Left ventricle myocardium superior (tissue), 1 donor: ENCODE measurements at regions not wholly inside any gene's neighbourhood (a gene's known extent, or its start where the extent isn't known, plus 50 kb on each side); places are given as distances from the start of the nearest gene placed in this dataset.

Experiments
- ATAC-seq: fragments of 200-7000 bp; cut with Tn5 transposase; one replicate; pipeline ENCODE4 v1.9.1; 2020; ENCODE audit warnings: mild to moderate bottlenecking, moderate library complexity
- DNase-seq: peaks from one replicate; pipeline ENCODE4 v3.0.0-alpha.2; 2020
- intact Hi-C: fragments of 100-400 bp; cut with micrococcal nuclease; formaldehyde crosslinking; loops from one replicate; pipeline ENCODE4 v1.11.0; 2022
- donor health status: DM: no; HTN: yes; CAD: no; lungs with severe emphysema.

DNA sequence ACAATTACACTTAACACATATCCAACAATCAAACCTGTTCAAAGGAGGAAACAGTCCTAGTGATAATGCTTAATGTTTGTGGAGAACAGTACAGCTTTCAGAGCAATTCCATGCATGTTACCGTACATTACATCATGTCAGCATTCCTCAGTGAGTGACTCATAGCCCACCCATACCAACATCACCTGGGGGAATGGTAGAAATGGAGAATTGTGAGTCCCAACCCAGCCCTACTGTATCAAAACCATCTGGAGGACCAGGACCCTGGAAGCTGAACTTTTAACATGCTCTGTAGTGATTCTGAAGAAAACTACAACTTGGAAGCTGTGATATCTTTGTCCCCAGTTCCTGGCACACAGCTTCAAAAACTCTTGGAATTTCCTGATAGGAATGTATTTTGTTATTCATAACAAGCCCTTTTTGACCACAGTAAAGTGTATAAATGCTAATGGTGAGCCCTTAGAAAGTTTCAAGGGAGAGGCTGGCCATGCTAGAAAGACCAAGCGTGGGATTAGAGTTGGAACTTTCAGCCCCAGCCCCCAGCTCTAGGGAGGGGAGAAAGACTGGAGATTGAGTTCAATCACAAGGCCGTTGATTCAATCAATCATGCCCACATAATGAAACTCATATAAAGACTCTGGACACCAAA is 301.1 kb downstream of the BUD13 start:
- DNase-seq = no peak
- no peak for ATAC-seq
- intact Hi-C loops = no loop called here

DNA sequence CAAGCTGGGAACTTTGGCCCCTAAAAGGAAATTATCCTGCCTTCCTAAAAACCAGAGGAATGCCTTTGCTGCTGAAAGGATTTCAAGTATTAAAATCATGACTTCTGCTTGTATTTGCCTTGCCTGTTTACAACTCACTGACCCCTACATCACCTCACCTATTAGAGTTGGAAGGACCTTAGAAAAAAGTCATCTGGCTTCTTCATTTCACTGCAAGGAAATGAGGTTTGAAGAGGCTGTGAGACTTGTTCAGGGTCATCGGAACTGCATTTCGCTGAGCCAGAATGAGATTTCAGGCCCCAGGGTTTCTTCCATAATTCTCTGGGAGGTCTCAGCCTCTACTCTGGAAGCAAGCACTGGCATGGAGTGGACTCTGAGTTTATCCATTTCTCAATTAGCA is 304.1 kb downstream of the BUD13 start:
- intact Hi-C loops = no loop called here

DNA sequence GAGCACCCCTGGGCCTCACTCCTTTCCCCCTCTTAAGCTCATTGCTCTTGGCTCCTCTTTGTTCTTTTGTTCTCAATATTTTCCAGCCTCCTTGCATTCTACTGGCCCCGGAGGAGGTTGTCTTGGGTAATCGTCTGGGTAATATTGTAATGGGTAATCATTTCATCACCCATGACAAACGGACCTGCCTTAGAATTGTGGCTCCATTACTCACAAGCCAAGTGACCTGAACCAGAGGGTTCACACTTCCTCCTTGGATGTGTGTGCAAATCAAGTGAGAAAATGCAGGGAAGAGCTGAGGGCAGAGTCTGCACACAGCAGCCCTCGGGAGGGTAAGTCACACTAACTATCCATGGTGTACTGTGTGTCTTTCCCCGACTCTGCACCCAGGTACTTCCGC is 305.0 kb downstream of the BUD13 start:
- no peak for DNase-seq
- intact Hi-C loops = no loop called here
- ATAC-seq = no peak

More for the DNA sequence above, 304.1 kb downstream of the BUD13 start:
- DNase-seq (no peak), ATAC-seq (no peak)

DNA sequence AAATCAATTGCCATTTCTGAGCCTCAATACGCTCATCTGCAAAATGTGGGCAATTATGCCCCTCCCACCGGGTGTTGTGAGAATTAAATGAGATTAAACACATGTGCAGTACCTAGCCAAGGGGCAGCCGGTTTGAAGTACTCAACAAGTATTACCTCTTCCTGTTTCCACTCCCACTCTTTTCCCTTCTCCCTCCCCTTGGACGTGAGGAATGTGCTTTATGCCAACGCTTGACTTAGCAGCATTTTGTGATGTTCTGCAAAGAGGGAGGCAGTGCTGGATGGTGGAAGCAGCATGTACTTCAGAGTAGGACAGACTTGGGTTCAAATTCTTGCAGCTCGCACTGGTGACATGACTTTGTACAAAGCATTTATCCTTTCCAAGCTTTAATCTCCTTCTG is 306.0 kb downstream of the BUD13 start:
- DNase-seq = no peak
- intact Hi-C loops = no loop called here
- no peak for ATAC-seq

DNA sequence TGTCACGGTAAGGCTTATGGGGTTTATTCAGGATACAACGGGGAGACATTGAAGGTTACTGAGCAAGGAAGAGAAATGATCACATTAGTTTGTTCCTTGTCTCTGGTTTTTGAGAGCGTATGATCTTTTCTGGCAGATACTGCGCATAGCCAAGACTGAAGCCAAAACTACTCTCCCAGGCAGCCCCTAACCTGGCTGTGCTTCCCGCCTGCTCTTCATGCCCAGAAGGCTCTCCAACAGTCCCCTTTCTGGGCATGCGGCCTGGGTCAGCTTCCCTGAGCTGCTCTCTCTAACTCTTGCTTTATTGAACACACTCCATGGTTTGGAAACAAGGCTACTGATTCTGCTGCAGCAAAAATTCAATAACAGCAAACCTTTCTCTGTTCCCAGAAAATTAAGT is 306.6 kb downstream of the BUD13 start:
- intact Hi-C loops = no loop called here
- no peak for DNase-seq
- no peak for ATAC-seq

DNA sequence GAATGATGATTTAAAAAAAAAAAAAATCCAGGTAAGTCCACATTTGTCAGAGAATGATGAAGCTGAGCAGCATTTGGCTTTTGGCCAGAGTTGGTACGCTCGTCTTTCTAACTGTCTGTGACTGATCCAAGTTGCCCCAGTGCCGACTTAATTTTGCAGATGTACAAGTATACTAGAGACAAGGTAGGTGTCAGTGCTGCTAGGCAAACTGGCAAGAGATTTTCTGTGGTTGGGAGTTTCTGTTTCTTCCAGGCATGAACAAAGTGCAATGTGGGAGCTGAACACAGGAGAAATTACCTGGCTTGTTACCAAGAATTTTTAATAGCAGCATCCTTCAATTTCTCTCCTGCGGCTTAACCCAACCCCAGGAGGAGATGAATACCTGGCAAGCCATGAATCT is 307.7 kb downstream of the BUD13 start:
- intact Hi-C loops = no loop called here
- ATAC-seq = no peak
- no peak for DNase-seq

DNA sequence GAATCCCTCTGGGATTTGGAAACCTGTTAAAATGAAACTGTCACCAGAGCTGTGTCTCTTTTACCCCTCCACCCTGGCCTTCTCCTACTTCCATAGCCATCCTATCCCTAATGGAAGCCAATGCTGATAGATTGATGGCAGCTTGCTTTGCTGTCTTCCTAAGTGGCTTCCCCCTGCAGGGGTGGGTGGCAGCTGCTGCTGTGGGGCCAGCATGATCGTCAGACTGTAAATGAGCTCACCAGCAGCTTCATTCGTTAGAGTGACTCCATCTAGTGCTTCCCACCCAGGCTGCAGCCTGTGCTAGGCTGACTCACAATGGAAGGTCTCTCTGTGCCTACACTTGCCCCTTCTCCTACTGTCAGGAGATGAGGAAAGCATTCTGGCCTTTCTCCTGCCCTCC is 311.0 kb downstream of the BUD13 start:
- ATAC-seq (no peak), DNase-seq (no peak)
- intact Hi-C loops = no loop called here

DNA sequence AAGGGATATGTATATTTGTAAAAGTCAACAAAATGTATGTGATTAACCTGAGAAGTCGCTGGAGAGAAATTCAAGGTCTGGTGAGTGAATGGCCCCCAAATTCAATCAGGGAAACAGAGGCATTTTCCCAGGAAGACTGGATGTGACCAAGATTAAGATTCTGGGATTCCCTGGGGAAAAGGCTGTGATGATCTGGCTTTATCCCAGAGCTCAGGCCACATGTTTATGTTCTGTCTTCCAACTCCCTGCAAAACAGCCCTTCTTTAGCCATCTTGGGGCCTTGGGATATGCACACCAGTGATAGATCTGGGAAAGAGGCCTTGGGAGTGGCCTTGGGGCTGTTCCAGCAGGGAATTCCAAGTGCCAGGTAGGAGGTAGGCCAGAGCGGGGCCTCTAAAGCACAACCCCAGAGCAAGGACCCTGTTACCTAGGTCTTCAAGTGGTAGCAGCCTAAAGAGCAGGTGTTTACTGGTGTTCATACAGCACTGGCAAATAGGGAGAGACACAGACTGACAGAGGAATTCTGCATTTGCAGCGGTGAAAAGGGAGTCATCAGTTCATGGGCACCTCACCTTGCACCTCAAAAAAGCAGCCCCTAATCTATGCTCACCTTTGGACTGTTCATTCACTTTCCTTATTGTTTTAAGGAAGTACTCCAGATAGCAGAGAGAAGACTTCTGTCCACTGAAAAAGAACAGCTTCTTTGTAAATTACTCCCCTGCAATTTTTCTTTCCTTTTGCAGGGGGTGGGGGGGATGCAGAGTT is 312.4 kb downstream of the BUD13 start:
- no peak for ATAC-seq
- no peak for DNase-seq
- intact Hi-C loops = no loop called here

DNA sequence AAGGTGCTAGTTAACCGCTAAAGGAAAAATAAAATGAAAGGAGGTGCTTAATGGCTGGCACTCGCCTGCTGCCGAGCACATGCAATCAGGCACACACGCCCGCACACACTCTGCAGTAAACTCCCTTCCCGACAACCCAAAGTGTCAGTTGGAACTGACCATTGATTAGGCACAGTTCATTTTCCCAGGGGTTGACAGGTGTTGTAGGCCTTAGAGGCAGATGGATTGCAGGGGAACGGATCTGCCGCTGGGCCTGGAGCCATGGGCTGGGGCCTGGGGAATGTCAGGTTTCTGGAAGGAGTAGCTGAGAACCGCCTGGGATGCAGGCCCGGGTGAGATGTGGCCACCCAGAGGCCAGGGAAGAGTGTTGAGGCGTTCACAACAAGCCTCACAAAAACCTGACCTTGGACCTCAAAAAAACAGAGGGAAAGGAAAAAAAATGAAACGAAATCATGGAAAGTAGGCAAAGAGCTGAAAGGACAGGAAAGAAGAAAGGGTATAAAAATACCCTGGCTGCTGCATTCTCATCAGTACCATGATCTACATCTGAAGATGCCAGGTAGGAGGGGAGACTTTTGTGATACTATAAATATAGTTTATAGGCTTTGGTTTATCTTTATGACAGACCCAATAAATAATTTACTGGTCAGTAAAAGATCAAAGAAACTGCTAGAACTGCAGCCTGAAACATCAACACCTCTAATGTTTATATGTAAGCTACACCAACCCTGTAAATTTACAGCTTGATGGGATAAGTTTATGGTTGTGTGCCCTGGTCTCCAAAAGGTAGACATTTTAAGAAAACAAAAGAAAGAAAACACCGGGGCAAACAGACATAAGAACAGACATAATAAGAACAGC is 313.4 kb downstream of the BUD13 start:
- ATAC-seq = peak; percentile 19
- intact Hi-C loops = no loop called here
- DNase-seq = no peak

DNA sequence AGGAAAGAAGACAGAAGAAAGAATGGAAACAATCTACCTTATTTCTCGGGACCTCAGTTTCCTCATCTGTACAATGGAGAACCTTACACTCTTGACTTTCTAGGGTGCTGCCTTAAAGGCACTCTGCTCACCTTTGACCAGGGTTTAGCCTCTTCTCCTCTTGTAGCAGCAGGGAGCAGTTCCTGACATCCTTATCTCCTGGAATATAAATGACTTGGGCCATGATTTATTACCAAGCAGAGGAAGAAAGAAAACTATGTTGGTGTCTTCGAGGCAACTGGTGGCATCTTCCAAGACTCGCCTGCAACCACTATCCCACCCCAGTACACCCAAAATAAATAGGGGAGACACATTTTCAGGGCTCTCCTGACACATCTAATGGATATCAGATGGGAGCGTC is 314.2 kb downstream of the BUD13 start:
- intact Hi-C loops = no loop called here
- ATAC-seq = no peak

DNA sequence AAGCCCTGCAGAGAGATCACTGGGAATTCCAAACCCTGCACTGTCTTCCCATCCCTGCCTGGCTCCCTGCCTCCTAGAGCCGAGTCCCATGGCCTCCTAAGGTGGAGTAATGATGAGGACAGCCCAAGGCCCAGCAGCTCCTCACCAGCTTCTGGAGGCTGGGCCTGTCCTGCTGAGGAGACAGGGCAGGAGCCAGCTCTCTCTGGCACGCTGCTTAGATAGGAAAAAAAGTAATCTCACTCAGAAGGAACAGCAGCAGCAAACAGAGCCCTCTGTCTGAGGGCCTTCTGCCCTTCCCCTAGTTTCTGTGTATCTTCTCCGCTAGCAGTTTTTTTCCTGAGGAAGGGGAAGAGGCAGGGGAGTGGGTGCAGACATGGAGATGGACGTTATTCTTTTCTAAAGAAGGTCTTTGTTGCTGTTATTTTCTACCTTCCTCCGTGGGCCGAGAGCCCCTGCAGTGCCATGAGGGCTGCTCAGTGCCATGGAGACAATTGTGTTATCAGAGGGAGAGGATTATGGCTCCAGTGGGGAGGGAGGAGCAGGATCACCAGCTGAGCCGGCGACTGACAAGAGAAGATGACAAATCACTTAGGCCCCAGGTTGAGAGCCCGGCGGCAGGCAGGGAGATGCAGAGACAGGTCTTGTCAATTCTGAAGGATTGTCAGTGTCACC is 315.3 kb downstream of the BUD13 start:
- intact Hi-C loops = no loop called here
- DNase-seq = no peak
- ATAC-seq = no peak

More for the DNA sequence above, 314.2 kb downstream of the BUD13 start:
- DNase-seq = no peak

DNA sequence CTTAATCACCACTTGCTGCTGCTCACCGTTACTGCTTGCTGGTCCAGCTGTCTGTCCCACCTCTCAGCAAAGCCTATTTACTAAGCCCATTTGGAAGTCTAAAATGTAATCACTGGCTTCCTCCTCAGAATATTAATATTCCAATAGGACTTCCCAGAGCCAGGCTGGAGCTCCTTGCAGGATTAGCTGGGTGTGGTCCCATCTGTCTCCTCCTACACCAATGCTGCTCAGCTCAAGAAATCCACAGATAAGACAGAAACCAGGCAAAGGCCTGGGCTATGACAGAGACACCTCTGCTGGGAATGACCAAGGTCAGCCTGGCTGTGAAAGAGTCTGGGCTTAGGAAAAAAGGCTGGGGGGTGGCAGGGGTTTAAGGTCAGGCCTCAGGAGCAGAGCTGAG is 317.8 kb downstream of the BUD13 start:
- intact Hi-C loops = no loop called here
- DNase-seq = no peak
- ATAC-seq = no peak

DNA sequence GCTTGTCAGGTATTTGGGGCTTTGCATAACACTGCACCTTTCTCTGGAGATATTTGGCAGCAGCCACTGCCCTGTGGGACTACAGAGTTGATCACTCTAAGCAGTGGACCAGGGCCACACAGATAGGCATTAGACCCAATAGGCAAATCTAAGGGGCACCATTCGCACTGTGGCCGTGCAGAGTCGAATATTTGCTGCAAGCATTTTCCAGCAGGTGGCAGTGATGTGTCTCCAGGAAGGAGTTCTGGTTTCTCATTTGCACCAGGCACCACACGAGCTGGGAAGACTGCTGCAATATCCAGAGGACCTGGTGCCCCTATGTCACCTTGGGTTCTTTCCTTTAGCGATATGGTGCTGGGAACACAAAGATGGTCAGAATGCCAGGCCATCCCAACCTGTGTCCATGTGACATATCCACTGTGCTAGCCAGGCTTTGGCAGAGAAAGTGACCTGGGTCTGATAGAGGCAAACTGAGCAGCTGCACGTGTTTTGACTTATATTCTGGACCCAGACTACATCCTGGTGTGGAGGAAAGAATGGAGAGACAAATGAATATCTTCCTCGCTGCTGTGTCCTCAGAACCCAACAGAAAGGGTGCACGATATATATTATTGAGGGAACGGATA is 318.7 kb downstream of the BUD13 start:
- no peak for DNase-seq
- intact Hi-C loops = no loop called here
- peak; percentile 63 for ATAC-seq

DNA sequence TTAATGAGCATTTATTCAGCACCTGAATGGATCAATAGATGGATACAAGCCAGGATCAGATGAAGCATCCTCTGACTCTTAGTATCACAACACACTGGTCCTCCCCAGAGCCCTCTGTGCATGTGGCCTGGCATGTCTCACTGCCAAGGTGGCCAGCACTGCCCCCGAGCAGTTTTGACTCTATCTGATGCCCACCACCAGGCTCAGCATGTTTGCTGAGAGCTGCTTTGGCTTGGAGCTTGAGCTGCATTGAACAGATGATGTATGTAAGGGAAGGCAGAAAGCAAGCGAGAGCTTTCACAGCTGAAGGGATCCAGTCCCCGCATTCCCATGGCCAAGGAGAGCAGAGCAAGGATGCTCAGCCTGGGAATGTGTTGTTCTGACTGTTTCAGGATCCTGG is 320.3 kb downstream of the BUD13 start:
- DNase-seq (no peak), ATAC-seq (no peak)
- intact Hi-C loops = no loop called here

DNA sequence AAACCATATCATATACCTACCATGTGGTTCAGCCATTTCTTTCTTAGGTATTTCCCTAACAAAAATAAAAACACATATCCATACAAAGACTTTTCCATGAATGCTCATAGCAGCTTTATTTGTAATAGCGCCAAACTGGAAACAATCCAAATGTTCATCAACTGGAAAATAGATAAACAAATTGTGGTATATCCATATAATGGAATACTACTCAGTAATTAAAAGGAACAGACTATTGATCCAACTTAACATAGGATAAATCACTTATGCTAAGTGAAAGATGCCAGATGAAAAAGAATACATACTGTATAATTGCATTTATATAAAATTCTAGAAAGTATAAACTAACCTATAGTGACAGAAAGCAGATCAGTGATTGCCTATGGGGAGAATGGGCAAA is 323.3 kb downstream of the BUD13 start:
- ATAC-seq (no peak), DNase-seq (no peak)
- intact Hi-C loops = no loop called here

DNA sequence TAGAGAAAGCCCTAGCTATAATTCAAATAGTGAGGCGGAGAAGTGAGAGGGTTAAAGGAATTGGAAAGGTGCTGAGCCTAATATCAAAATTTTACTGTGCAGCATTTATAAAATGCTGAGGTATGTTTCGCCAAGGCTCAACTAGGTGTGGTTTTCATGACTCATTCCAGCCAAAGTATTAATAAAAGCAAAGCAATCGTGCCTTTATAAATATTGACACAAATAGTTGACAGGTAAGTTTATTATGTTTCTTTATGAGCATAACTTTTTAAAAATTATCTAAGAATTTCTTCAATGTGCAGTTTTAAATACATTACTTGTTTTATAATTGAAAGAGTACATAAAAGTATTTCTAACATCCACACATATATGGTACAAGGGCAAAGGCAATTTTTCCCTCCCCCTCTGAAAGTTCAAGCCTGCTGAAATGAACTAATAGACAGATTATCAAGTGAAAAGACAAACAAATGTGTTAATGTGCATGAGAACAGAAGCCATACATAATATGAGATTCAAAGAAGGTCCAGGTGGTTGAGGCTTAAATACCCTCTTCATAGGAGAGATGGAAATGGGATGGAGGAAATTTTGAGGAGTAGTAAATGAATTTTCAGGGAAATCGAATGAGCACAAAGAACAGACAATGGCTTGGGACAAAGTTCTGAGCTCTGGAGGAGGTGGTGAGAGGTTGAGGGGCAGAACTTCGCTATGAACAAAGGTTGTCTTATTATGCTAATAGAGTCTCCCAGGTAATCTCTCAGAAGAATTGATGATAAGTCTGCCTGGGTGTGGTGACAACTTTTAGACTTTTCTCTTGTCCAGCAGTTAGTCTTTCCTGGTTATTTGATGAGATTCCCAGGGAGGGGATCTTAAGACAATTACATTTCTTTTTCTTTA is 326.5 kb downstream of the BUD13 start:
- ATAC-seq (no peak), DNase-seq (no peak)
- intact Hi-C loops = no loop called here

DNA sequence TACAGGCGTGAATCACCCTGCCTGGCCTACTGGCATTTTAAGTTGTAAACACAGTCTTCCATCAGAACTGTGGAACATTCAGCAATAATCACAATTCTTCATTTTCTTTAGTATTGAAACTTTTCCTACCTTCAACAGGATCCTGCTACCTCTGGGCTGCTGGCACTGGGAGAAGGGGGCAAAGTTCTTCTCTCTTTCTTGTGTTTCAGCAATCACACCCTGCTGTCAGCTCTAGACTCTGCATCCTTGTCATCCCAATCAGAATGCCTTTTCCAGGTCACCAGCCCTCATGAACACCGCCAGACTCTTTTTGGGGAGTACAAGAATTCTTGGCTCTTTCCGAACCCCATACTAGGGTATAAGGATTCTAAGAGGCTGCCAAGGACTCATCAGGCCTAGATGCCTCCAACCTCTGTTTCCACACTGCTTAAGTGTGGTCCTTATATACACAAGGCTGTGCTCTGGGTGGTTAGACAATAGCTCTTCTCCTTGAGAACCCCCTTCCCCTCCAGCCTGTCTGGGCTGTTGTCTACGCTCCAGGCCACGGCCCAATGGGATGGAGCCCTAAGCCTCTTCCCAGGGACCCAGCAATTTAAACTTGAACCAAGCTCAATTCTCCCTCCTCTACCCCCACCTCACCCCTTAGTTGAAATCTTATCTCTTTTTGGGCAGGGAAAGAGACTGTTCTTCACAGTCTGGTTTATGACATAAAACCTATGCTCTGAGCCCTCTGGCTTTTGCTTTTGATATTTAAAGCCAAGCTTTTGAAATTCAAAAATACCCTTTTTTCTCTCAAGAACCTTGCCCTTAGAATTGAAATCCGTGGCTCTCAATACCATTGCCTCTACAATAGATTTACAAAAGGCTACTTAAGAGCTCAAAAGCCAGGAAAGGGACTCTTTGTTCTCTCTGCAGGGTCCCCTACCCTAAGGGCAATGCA is 327.4 kb downstream of the BUD13 start:
- DNase-seq (no peak), ATAC-seq (no peak)
- intact Hi-C loops = no loop called here
